HG02885 (cell line): ENCODE measurements at regions not wholly inside any gene's neighbourhood (a gene's known extent, or its start where the extent isn't known, plus 50 kb on each side); places are given as distances from the start of the nearest gene placed in this dataset.

Experiments
- ATAC-seq: cut with Tn5 transposase; IDR thresholded peaks from one replicate; pipeline ENCODE4 v1.9.1; 2021; ENCODE audit warnings: mild to moderate bottlenecking; ENCODE audit not compliant: unreplicated experiment, poor library complexity

- ATAC-seq: no peak
Observed at GRCh38 chr9:19732441-19732951, 56.3 kb downstream of the SLC24A2 start.

- no peak for ATAC-seq
Observed at GRCh38 chr9:19728101-19728500, 60.7 kb downstream of the SLC24A2 start.

GRCh38 chr9:19725970-19726369 lies 62.9 kb downstream of the SLC24A2 start:
- ATAC-seq: no peak

- ATAC-seq: no peak
Observed at GRCh38 chr9:19720377-19720776, 68.5 kb downstream of the SLC24A2 start.

- no peak for ATAC-seq
Observed at GRCh38 chr9:19703702-19704101, 85.1 kb downstream of the SLC24A2 start.

- no peak for ATAC-seq
Observed at GRCh38 chr9:19701991-19702390, 86.8 kb downstream of the SLC24A2 start.

- no peak for ATAC-seq
Observed at GRCh38 chr9:19701274-19701673, 87.6 kb downstream of the SLC24A2 start.

GRCh38 chr9:19700699-19701098 lies 88.1 kb downstream of the SLC24A2 start:
- no peak for ATAC-seq

GRCh38 chr9:19699756-19700155 lies 89.1 kb downstream of the SLC24A2 start:
- no peak for ATAC-seq

- ATAC-seq: no peak
Observed at GRCh38 chr9:19698960-19699359, 89.9 kb downstream of the SLC24A2 start.

GRCh38 chr9:19694601-19695000 lies 94.2 kb downstream of the SLC24A2 start:
- no peak for ATAC-seq

- no peak for ATAC-seq
Observed at GRCh38 chr9:19690128-19690527, 98.7 kb downstream of the SLC24A2 start.

- ATAC-seq: no peak
Observed at GRCh38 chr9:19689328-19690101, 99.3 kb downstream of the SLC24A2 start.

- no peak for ATAC-seq
Observed at GRCh38 chr9:19683715-19684114, 105.1 kb downstream of the SLC24A2 start.

GRCh38 chr9:19682397-19682796 lies 106.4 kb downstream of the SLC24A2 start:
- no peak for ATAC-seq

GRCh38 chr9:19681846-19682245 lies 107.0 kb downstream of the SLC24A2 start:
- no peak for ATAC-seq

- ATAC-seq: no peak
Observed at GRCh38 chr9:19677924-19678323, 110.9 kb downstream of the SLC24A2 start.

GRCh38 chr9:19675492-19675891 lies 113.3 kb downstream of the SLC24A2 start:
- no peak for ATAC-seq

- no peak for ATAC-seq
Observed at GRCh38 chr9:19666575-19666974, 122.3 kb downstream of the SLC24A2 start.

GRCh38 chr9:19665146-19665863 lies 123.5 kb downstream of the SLC24A2 start:
- ATAC-seq: peak; percentile 100

- no peak for ATAC-seq
Observed at GRCh38 chr9:19663570-19663969, 125.3 kb downstream of the SLC24A2 start.

- ATAC-seq: no peak
Observed at GRCh38 chr9:19662213-19662612, 126.6 kb downstream of the SLC24A2 start.
